GM18520 (cell line): ENCODE measurements at regions not wholly inside any gene's neighbourhood (a gene's known extent, or its start where the extent isn't known, plus 50 kb on each side); places are given as distances from the start of the nearest gene placed in this dataset.

Source experiments
- ATAC-seq: cut with Tn5 transposase; IDR thresholded peaks from one replicate; pipeline ENCODE4 v1.9.1; 2021; ENCODE audit not compliant: unreplicated experiment

DNA sequence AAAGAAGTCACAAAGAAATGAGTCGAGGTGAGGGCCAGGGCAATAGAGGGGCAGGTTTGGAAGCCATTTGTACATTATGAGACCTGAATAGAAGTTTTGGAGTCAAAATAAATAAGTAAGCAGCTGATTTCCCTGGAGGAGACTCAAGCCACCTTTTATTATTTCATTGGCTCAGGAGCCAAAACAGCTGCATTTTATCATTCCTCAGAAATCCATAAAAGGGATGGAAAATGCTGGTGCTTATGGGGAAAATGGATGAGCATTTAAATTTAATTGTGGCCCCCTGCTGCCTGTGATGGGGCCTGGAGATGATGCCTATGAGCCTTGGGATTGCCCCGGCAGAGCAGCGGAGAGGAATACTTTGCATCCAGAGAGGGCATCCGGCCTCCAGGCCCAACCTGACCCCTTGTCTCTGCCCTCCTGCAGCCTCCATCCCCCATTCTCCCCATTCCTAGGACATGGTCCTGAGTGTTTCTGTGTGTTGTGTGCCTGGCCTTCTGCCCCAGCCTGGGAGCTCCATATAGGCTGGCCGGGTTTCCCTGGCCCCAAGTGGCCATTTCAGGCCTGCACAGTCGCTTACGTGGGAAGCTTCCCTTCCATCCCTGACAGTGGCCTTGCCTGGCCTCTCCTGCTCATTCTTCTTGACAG lies 296.8 kb upstream of the ZMIZ1 start:
- no peak for ATAC-seq

DNA sequence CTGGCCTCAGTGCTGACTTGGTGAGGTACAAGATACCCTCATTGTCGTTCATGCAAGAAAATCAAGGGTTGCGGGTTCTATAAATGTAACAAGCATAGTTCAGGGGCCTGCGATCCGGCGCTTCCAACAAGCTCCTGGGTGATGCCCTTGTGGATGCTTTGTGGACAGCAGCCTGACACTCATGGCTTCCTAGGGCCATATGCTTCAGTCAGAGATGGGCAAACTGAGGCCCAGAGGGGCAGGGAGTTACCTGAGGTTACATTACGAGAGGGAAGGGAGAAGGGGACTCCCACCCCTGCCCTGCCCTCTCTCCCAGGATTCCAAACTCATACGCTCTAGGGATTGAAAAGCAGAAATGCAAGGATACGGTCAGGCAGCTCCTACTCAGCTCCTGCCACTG lies 296.3 kb upstream of the ZMIZ1 start:
- ATAC-seq, result no peak

DNA sequence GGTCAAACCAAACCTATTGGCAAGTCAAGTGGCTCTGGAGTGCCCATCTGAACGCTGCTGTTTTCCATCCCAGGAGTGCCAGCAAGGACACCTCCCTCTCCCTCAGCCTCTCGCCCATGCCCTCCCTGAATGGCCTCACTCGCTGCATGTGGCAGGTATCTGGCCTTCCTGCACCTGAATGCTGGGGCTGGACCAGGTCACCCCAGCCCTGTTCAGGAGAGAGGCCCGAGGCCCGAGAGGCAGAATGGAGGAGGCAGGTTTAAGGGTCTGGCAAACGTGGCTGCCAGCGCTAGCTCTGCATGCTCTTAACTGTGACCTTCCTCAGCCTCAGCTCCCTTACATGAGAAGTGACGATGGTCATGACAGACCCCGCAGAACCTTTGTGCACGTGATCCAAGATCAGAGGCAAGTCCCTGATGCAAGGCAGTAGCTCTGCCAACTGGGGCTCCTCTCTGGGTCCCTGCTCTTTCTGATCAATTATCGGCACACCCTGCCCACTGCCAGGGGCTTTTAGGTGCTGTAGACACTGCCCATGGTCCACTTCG lies 295.7 kb upstream of the ZMIZ1 start:
- no peak for ATAC-seq

DNA sequence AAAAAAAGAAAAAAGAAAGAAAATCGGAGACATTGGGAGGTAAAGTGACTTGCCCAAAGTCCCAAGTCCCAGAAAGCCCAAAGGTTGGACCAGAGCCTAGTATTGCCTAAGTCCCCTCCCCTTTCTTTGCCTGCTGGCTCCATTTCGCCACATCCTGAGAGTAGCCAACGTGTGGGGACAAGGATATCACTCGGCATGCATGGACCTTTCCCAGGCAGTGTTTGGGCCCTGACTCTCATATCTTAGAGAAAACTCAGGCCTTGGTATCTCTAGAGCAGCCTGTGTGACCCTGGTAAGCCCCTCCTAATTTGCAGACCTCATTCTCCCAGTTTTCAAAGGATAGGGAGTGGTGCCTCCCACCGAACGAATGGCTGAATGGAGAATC lies 294.2 kb upstream of the ZMIZ1 start:
- no peak for ATAC-seq

DNA sequence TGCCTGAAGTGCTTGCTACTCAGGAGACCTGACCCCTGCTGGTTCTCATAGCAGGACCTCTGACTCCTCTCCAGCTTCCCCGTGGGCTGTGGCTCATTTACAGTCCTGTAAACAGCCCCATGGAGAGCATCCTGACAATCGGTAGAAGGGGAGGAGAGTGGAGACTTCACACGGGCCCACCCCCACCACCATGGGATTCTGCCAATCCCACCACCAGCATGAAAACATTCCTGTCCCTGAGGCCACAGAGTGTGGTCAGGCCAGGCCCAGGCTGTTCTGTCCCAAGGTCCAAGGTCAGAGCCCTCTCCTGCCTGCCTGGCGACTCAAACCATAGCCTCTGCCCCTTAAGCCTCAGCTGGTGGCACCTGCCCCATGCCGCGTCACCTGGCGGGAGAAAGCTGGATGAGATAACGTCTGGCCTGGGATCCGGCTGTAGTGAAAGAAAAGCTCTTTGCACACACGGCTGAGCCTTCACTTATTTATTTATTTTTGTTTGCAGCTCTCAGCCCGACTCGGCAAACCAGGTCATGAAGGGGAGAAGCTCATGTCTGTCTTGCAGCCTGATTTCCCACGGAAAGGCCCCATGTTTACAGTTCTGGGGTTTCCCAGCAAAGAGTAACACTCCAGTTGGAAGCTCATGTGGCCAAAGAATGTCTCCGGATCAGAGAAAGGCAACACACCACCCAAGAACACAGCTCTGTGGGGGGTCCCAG lies 293.6 kb upstream of the ZMIZ1 start:
- ATAC-seq, result no peak

DNA sequence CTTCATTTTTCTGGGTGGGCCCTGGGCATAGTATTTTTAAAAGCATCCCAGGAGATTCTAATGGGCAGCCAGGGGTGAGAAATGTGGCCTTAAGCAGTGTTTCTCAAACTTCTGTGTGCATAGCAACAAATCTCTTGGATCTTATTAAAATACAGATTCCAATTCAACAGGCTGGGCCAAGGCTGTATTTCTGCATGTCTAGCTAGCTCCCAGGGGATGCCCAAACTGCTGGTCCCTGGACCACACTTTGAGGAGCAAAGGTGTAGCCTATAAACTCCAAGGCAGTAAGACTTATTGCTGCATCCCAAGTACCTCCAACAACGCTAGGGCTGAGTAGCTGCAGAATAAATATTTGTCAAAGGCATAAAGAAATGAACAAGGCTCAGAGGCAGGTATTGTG lies 292.9 kb upstream of the ZMIZ1 start:
- no peak for ATAC-seq

DNA sequence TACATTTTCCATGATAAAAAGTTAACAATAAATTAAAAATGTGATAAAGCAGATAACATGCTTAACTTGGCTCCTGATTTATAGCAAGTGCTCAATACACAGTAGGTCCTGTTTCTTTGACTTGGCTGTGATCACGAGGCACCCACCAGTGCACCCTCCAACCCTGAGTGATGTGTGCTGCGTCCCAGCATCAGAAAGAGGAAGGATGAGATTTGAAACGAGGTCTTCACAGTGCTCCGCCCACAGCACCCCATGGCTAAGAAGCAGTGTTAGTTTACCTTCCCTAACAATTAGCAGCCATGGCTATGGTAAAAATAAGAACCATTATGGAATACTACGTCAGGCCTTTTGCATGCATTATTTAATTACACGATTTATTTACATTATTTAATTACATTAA lies 292.0 kb upstream of the ZMIZ1 start:
- no peak for ATAC-seq

DNA sequence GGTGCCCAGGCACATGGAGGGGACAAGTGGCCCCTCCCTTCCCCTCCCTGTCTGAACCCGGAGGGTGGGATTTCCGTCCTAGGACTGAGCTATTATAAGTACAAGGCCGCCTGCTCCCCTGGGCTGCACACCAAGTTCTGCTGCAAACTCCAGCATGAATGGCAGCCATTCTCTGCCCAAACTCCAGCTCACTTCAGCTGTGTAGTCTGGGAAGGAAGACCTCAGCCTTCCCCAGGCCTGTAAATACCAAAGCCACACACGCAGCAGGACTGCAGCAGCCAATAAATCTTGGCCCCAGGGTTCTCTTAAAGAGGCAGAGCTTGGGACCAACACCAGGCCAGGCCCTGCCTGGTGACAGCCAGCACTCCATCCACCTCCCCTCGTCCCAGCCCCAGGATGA lies 291.3 kb upstream of the ZMIZ1 start:
- ATAC-seq, result no peak

DNA sequence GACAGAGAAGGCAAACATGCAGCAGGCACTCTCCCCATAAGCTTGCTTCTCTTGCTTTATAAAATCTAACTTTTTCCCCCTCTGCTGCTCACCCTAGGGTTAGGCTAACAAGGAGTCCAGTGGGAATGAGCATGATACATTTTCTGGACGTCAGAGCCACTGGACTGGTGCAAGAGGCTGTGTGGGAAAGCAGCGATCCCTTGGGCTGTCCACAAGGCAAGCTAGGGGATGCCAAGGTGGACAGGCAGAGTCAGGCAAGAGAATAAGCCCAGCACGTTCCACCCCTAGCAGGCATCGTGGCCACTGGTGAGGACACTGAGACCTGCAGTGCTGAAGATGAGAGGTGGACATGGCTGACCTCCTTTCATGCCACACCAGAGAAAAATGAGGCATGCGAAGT lies 290.9 kb upstream of the ZMIZ1 start:
- ATAC-seq, result no peak

DNA sequence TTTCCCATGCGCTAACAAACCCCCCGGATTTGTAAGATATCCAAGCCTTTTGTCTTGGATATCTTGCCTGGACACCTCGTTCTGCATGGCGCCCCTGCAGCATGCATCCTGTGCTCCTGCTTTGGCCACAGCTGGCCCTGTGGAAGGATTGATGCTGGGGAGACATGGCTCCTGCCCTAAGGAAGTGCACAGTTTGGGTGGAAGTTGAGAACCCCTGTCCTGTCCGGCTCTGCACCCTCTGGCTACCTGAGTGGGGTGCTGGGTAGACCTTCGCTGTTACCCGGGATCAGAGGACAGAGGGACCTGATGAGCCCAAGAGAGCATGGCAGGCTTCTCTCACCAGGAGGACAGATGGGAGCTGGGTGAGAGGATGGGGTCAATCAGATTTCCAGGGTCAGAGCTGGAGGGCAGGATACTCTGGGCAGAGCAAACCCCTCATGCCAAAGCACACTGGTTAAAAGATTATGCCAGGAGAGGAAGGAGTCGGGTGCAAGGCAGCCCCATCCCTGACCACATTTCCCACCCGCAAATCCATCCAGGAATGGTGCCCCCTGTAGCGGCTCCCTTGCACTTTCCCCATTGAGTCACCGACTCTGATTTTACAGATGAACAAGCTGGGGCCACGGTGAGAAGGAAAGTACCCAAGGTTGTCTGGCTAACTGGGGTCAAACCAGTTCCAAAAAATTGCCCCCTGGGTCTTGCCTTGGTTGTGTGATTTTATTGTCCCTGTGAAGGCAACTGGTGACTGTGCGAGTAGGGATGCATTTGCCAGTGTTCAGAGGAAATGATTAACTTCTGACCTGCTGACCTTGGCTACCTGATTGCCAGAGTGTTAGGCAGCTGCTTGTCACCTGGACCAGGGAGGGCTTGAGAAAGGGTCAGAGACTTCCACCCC lies 290.1 kb upstream of the ZMIZ1 start:
- no peak for ATAC-seq

DNA sequence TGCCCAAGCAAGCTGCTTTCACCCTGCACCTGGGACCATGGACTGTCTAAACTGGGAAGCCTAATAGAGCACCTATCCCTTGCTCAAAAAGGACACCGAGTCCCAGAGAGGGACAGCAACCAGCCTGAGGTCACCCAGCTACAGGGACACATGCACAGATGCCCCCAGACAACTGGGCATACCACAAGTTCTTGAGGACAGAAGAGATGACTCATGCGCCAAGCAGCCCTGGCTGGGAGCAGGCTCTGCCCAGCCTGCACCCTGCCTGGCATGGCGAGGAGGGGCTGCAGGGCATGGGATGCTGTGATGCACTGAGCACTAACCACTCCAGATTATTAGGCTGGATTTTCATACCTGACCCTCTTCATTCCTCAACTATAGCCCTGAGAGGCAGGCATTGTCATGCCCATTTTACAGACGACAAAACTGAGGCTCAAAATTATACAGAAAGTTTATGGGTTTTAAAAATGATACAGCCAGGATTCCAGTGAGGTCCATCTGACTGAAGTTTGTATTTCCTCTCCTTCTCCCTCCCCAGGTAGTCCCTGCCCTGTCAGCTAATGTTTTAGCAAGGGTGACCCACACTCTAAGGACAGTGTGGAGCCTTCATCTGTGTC lies 289.3 kb upstream of the ZMIZ1 start:
- no peak for ATAC-seq

DNA sequence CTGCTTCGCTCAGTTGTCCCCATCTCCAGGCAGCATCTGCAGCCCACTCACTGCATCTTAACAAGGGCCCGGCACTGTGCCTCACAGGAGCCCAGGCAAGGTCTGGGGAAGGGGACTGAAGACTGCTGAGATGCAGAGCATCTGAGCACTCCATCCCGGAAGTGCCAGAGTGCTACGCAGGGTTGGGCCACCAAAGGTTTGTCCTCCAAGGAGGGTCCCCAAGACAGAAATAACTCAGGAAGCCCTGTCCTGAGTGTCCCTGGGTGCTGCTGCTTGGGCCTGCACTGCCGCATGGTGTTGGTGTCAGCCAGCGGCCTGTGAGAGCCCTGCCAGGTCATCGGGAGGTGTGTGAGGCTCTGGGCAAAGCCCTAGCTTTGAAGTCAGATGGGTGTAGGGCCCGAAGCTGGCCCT lies 288.2 kb upstream of the ZMIZ1 start:
- no peak for ATAC-seq

DNA sequence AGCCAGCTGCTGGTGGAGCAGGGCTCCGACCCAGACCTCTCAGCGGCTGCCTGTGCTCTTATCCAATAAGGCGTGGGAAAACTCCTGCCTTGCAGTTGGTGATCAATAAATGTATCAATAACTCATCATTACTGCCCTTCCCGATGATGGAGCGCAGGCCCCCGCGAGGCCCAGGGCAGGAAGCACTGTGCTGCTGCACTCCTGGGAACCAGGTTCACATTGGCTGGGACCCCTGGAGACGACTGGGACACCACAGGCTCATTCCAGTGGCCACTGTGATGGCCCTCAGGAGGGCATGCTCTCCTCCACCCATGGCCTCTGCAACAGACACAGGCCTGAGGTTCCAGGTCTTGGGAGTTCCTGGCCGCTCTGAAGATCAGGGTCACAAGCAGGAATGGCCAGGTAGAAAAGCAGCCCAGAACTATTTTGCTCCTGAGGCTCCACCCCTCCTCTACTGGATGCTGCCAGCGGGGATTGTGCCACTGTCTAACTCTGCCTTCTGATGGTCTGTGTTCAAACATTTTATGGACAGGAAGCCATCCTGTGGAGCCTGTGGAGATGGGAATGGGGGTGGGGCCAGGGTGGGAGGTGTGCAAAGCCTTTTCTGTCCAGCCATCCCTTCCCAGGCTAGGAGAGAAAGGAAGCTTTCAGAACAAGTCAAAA lies 287.4 kb upstream of the ZMIZ1 start:
- no peak for ATAC-seq

DNA sequence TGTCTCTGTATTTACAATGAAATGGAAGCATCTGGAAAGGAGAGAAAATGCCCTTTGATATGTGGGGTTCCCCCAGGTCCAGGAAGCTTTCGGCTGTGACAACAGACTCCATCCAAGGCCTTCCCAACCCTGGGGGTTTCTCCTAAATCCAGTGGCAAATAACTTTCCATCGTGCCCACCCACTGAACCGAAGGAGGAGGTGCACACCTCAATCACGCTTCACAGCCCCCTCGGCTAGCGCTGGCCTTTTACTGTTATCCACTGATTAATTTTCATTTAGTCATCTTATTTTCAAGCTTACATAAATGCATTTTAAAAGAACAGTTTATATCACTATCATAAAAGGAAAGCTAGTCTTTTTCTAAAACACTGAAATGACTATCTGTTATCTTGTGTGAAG lies 286.8 kb upstream of the ZMIZ1 start:
- ATAC-seq, result no peak

DNA sequence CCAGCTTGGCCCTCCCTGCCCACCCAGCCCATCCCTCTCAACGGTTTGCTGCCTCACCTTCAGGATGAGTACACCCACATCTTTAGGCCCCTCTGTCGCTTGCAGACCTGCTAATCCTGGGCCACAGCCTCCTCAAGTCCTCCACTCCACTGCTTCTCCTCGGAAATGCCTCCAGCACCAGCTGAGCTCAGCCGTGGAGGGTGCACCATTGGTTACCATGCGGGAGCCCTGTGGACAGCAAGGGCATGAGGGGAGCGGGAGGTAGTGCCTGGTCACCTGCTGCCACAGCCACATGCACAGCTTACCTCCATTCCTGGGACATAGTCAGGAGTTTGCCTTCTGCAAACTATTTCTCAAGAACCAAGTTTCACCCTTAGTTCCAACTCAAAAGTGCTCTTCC lies 286.3 kb upstream of the ZMIZ1 start:
- ATAC-seq, result no peak

DNA sequence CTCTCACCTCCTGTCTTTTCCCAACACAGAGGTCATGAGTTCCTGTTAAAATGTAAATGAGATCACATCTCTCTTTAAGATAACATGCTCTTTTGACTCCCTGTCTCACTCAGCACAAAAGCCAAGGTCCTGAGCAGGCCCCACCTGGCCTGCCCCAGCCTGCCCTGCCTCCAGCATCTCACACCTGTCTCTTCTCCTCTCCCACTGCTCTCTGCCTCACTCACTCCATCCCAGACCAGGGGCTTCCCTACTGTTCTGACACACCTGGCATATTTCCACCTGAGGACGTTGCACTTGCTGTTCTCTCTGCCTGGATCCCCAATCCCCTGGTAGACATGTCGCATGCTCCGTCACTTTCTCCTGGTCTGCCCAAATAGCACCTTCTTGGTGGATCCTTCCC lies 285.0 kb upstream of the ZMIZ1 start:
- ATAC-seq, result no peak

DNA sequence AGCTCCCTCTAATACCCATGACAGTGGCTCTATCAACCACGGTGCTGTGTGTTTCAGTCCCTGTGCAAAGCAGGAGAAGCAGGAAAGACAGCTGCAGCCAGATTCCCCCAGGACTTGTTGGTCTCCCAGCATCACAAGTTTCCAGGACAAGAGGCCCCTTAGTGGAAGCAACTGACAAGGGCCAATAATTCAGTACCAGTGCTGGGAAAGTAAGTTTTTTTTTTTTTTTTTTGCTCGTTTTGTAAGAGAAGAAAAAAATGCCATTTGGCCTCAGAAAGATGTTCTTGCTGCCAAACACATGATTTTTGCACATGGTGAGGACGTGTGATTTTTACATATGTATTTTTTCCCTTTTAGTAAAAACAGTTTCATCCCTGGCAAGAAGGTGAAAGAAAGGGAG lies 284.2 kb upstream of the ZMIZ1 start:
- no peak for ATAC-seq

DNA sequence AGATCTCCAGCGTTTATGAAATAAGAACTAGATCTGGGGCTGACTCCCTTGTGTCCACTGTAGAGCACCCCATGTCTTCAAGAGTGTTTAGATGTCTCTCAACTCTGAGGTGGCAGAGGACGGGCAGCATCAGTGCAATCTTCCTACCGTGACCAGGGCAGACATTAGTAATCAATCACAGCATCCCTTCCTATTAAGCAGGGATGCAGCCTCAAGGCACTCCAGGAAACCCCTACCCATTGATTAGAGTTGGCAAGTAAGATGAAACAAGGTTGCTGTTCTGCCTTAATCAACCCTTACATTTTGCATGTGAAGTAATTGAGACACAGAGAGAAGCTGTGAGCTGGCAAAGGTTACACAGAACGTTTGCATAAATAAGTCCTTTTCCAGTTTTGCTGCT lies 283.7 kb upstream of the ZMIZ1 start:
- no peak for ATAC-seq

DNA sequence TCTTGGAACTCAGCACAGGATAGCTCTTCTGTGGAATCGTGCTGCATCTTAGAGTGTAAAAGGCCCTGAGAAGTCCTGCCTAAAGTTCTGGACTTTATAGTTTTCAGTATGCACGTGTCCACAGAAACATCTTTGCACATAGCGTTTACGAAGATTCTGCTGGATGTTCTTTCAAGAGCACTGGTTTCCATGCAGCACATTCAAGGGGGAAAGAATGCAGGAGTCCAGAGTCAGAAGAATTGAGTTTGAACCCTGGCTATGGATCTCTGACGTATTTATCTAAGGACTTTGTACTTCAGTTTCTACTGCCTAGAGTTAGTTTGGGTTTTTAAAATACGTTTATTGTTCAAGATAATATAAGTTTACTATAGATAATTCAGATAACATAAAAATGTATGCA lies 282.8 kb upstream of the ZMIZ1 start:
- no peak for ATAC-seq

DNA sequence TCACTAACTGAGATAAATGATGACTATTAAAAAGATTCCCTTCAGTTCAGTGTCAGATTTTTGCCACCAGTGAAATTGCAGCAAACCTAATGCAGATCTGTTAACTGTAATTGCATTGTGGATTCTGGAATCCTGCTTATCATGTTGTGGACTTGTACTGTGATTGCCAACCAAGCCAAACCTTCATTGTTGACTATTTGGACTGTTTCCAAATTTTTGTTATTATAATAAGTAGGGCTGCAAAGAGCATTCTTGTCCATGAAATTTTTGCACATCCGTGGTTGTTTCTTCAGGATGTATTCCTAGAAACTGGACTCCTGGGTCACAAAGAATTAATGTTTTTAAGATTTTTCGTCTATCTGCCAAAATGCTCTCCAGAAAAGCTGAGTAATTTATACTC lies 281.6 kb upstream of the ZMIZ1 start:
- ATAC-seq, result no peak
